ENCODE measurements at regions not wholly inside any gene's neighbourhood (a gene's known extent, or its start where the extent isn't known, plus 50 kb on each side); places are given as distances from the start of the nearest gene placed in this dataset.

DNA sequence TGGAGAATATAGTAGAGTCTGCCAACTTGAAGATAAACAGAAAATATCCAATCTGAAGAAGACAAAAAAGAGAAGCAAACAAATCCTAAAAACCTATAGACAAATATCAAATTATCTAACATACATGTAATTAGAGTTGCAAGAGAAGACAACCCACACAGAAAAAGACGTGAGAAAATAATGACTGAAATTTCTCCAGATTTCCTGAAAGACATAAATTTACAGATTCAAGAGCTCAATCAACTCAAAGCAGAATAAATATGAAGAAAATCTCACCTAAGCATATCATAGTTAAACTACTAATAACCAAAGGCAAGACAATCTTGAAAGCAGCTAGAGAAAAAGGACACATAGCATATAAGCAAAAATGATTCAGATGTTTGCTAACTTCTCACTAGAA lies 261.2 kb upstream of the NFIA start:
- Histone ChIP-seq H3K27ac (ENCODE audit: low read depth, low read length) (no peak overlapping the region), H3K4me3 (ENCODE audit: low read length) (no peak overlapping the region), H3K9me3 (ENCODE audit: control insufficient read depth in 2 of 3, low read length in 3 of 3) (no peaks in the 10 kb centered on the region), H3K36me3 (ENCODE audit: control insufficient read depth in 2 of 3, insufficient read depth in 3 of 3, low read length in 3 of 3) (no peaks in the 10 kb centered on the region), H3K27me3 (ENCODE audit: control insufficient read depth in 2 of 2, insufficient read depth in 2 of 2, low read length in 2 of 2) (no peaks in the 10 kb centered on the region), H3K4me1 (ENCODE audit: control insufficient read depth in 2 of 2, insufficient read depth in 2 of 2, low read length in 2 of 2) (no peaks in the 10 kb centered on the region)
- intact Hi-C loops (cut with micrococcal nuclease), result no loop called here
- Mint-ChIP-seq H3K4me1 (no peaks in the 10 kb centered on the region), H3K4me3 (no peak overlapping the region), H3K27me3 (peaks cover 0 to 23% (median 4%) of the 10 kb centered on the region in 5 donors), H3K27ac (no peak overlapping the region), H3K36me3 (no peaks in the 10 kb centered on the region), H3K9me3 (peaks cover 0 to 1% (median 0%) of the 10 kb centered on the region in 11 donors)
- POLR2A ChIA-PET, result no interaction called here
- ATAC-seq, result no peak
- CTCF ChIA-PET, result no interaction called here
- DNase-seq, result no peak

DNA sequence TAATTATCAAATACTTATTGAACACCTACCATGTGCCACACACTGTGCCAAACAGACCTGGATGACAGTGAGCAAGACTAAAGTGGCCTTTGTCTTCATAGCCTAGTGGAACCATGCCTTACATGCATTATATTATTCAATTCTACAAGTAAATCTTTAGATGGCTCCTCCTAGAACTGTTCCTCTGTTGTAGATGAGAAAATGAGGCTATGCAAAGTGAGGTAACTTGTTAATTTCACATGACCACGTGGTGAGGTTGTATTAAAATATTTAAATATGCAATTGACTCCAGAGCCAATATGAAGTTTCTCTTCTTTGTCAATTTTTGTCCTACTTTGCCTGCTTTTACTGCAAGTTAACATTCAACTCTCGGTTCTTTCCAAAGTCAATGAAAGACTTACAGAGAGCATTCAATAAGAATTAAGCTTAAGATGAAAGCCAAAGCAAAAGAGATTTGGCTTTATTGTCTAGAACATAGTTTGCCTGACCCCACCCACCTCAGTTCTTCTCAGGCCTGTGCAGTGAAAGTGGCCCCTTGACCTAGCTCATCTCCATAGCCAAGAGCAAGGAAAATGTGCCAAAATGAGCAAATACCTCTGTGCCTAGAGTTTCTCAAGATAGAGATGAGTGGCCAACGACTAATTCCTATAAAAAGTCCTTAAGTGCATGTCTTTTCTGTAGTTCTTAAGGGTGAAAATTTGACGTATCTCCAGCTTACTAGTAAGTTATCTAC lies 263.2 kb upstream of the NFIA start:
- no peak overlapping the region for H3K27ac Mint-ChIP-seq
- H3K9me3 Mint-ChIP-seq, result no peaks in the 10 kb centered on the region
- Histone ChIP-seq H3K27ac (ENCODE audit: low read depth, low read length) (no peak overlapping the region), H3K36me3 (ENCODE audit: control insufficient read depth in 2 of 3, insufficient read depth in 3 of 3, low read length in 3 of 3) (no peaks in the 10 kb centered on the region), H3K27me3 (ENCODE audit: control insufficient read depth in 2 of 2, insufficient read depth in 2 of 2, low read length in 2 of 2) (no peaks in the 10 kb centered on the region), H3K4me1 (ENCODE audit: control insufficient read depth in 2 of 2, insufficient read depth in 2 of 2, low read length in 2 of 2) (no peaks in the 10 kb centered on the region), H3K4me3 (ENCODE audit: low read length) (no peak overlapping the region), H3K9me3 (ENCODE audit: control insufficient read depth in 2 of 3, low read length in 3 of 3) (no peaks in the 10 kb centered on the region)
- no peak for DNase-seq
- H3K36me3 Mint-ChIP-seq, result no peaks in the 10 kb centered on the region
- CTCF ChIA-PET, result no interaction called here
- POLR2A ChIA-PET, result no interaction called here
- H3K4me1 Mint-ChIP-seq, result no peaks in the 10 kb centered on the region
- no peak for ATAC-seq
- H3K27me3 Mint-ChIP-seq, result peaks cover 0 to 23% (median 4%) of the 10 kb centered on the region in 5 donors
- H3K4me3 Mint-ChIP-seq, result no peak overlapping the region
- intact Hi-C loops (cut with micrococcal nuclease), result no loop called here

DNA sequence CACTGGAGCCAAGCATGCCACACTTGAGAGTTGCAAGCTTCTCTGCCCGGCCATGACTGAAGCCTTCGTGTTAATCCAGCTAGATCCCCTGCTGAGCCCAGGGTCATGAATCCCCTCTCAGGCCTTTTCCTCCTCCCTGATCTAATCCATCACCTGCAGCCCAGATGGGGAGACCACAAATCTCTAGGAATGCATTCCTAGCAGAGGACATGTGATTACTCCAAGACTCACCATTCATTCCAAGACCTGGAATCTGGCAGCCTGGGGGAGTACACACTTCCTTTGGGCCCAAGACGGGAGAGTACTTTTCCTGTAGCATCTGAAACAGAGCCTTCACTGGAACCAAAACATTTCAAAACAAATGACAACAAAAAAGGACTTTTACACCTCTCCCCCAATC lies 269.3 kb upstream of the NFIA start:
- Histone ChIP-seq H3K27me3 (ENCODE audit: control insufficient read depth in 2 of 2, insufficient read depth in 2 of 2, low read length in 2 of 2) (no peaks in the 10 kb centered on the region), H3K36me3 (ENCODE audit: control insufficient read depth in 2 of 3, insufficient read depth in 3 of 3, low read length in 3 of 3) (no peaks in the 10 kb centered on the region), H3K4me3 (ENCODE audit: low read length) (no peak overlapping the region), H3K4me1 (ENCODE audit: control insufficient read depth in 2 of 2, insufficient read depth in 2 of 2, low read length in 2 of 2) (no peaks in the 10 kb centered on the region), H3K27ac (ENCODE audit: low read depth, low read length) (no peak overlapping the region), H3K9me3 (ENCODE audit: control insufficient read depth in 2 of 3, low read length in 3 of 3) (no peaks in the 10 kb centered on the region)
- DNase-seq, result no peak
- intact Hi-C loops (cut with micrococcal nuclease), result no loop called here
- peaks cover 0 to 2% (median 0%) of the 10 kb centered on the region in 11 donors for H3K9me3 Mint-ChIP-seq
- no peaks in the 10 kb centered on the region for H3K36me3 Mint-ChIP-seq
- ChIA-PET POLR2A (no interaction called here), CTCF (no interaction called here)
- ATAC-seq, result no peak
- H3K27ac Mint-ChIP-seq, result no peak overlapping the region
- H3K27me3 Mint-ChIP-seq, result peaks cover 0 to 8% (median 0%) of the 10 kb centered on the region in 5 donors
- H3K4me1 Mint-ChIP-seq, result no peaks in the 10 kb centered on the region
- H3K4me3 Mint-ChIP-seq, result no peak overlapping the region

DNA sequence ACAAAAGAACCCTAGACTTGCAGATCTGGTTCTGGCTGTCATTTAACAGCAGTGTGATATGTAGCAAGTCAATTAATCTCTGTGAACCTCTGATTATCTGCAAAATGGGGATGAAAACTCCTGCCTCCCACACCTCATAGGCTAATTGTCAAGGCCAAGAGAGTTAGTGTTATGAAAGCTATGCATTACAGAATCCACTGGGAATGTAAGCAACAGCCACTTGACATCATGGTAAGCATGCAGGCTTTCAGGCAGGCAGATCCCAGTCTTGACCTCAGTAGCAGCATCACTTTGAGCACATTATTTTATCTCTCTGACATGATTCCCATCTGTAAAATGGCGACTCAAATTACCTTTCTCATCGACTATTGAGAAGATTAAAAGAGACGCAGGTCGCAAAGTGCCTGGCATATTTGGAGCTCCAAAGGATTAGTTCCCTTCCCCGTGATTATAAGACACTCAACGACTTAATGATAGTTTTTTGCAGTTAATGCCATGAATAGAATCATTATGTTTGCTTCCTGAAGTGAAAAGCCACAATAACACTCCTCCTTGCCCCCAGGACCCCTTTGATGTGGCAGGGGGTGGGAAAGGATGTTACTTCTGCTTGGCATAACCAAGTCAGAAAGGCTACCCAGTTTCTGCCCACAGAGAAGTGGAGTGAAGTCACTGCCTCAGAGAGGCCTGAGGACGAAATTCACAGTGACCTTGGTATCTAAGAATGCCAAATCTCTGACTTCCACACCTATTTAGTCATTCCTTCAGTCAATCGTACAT lies 273.0 kb upstream of the NFIA start:
- Histone ChIP-seq H3K27me3 (ENCODE audit: control insufficient read depth in 2 of 2, insufficient read depth in 2 of 2, low read length in 2 of 2) (no peaks in the 10 kb centered on the region), H3K27ac (ENCODE audit: low read depth, low read length) (no peak overlapping the region), H3K9me3 (ENCODE audit: control insufficient read depth in 2 of 3, low read length in 3 of 3) (peaks cover 0 to 5% (median 0%) of the 10 kb centered on the region in 3 experiments), H3K36me3 (ENCODE audit: control insufficient read depth in 2 of 3, insufficient read depth in 3 of 3, low read length in 3 of 3) (no peaks in the 10 kb centered on the region), H3K4me1 (ENCODE audit: control insufficient read depth in 2 of 2, insufficient read depth in 2 of 2, low read length in 2 of 2) (no peaks in the 10 kb centered on the region), H3K4me3 (ENCODE audit: low read length) (no peak overlapping the region)
- DNase-seq (no peak), ATAC-seq (no peak)
- Mint-ChIP-seq H3K4me1 (no peaks in the 10 kb centered on the region), H3K36me3 (peaks cover 0 to 4% (median 0%) of the 10 kb centered on the region in 5 donors), H3K27ac (no peak overlapping the region), H3K4me3 (no peak overlapping the region), H3K27me3 (peaks cover 0 to 5% (median 0%) of the 10 kb centered on the region in 5 donors), H3K9me3 (peaks cover 0 to 30% (median 12%) of the 10 kb centered on the region in 11 donors)
- ChIA-PET CTCF (no interaction called here), POLR2A (no interaction called here)
- intact Hi-C loops (cut with micrococcal nuclease), result no loop called here

DNA sequence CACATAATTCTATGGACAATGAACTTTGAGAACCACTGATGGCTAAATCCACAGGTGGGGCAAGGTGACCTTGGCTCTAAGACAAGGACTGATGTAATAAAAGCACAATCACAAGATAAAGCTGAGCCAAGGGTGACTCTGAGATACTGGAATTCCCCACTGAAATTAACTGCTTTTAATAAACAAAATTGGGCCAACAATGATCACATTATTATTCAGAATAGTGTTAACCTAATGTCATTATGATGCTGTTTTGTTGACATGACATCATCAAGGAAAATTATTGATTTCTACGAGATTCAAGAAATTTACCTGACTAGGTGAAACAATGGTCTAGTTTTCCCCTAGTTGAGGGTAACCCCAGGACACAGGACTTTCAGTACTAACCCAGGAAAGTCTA lies 273.7 kb upstream of the NFIA start:
- Mint-ChIP-seq H3K27ac (no peak overlapping the region), H3K4me1 (no peaks in the 10 kb centered on the region), H3K27me3 (peaks cover 0 to 5% (median 0%) of the 10 kb centered on the region in 5 donors), H3K9me3 (peaks cover 0 to 31% (median 12%) of the 10 kb centered on the region in 11 donors), H3K4me3 (no peak overlapping the region), H3K36me3 (peaks cover 0 to 4% (median 0%) of the 10 kb centered on the region in 5 donors)
- intact Hi-C loops (cut with micrococcal nuclease), result no loop called here
- no peaks in the 10 kb centered on the region for H3K4me1 ChIP-seq (ENCODE audit: control insufficient read depth in 2 of 2, insufficient read depth in 2 of 2, low read length in 2 of 2)
- H3K27me3 ChIP-seq (ENCODE audit: control insufficient read depth in 2 of 2, insufficient read depth in 2 of 2, low read length in 2 of 2), result no peaks in the 10 kb centered on the region
- POLR2A ChIA-PET, result no interaction called here
- H3K27ac ChIP-seq (ENCODE audit: low read depth, low read length), result no peak overlapping the region
- CTCF ChIA-PET, result no interaction called here
- peaks cover 0 to 5% (median 0%) of the 10 kb centered on the region in 3 experiments for H3K9me3 ChIP-seq (ENCODE audit: control insufficient read depth in 2 of 3, low read length in 3 of 3)
- H3K36me3 ChIP-seq (ENCODE audit: control insufficient read depth in 2 of 3, insufficient read depth in 3 of 3, low read length in 3 of 3), result no peaks in the 10 kb centered on the region
- H3K4me3 ChIP-seq (ENCODE audit: low read length), result no peak overlapping the region
- ATAC-seq (no peak), DNase-seq (no peak)

DNA sequence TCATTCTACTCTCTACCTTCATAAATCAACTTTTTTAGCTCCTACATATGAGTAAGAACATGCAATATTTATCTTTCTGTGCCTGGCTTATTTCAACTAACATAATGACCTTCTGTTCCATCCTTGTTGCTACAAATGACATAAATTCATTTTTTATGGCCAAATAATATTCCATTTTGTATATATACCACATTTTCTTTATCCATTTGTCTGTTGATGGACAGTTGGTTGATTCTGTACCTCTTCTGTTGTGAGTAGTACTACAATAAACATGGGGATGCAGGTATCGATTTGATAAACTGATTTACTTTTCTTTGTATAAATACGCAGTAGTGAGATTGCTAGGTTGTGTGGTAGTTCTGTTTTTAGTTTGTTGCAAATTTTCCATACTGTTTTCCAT lies 279.5 kb upstream of the NFIA start:
- DNase-seq (no peak), ATAC-seq (no peak)
- Histone ChIP-seq H3K4me3 (ENCODE audit: low read length) (no peak overlapping the region), H3K9me3 (ENCODE audit: control insufficient read depth in 2 of 3, low read length in 3 of 3) (peaks cover 0 to 5% (median 0%) of the 10 kb centered on the region in 3 experiments), H3K4me1 (ENCODE audit: control insufficient read depth in 2 of 2, insufficient read depth in 2 of 2, low read length in 2 of 2) (no peaks in the 10 kb centered on the region), H3K36me3 (ENCODE audit: control insufficient read depth in 2 of 3, insufficient read depth in 3 of 3, low read length in 3 of 3) (no peaks in the 10 kb centered on the region), H3K27ac (ENCODE audit: low read depth, low read length) (no peak overlapping the region), H3K27me3 (ENCODE audit: control insufficient read depth in 2 of 2, insufficient read depth in 2 of 2, low read length in 2 of 2) (no peaks in the 10 kb centered on the region)
- H3K27me3 Mint-ChIP-seq, result peaks cover 0 to 6% (median 0%) of the 10 kb centered on the region in 5 donors
- H3K9me3 Mint-ChIP-seq, result peaks cover 0 to 38% (median 10%) of the 10 kb centered on the region in 11 donors
- ChIA-PET POLR2A (no interaction called here), CTCF (no interaction called here)
- peaks cover 0 to 4% (median 0%) of the 10 kb centered on the region in 5 donors for H3K36me3 Mint-ChIP-seq
- no peaks in the 10 kb centered on the region for H3K4me1 Mint-ChIP-seq
- no peak overlapping the region for H3K27ac Mint-ChIP-seq
- intact Hi-C loops (cut with micrococcal nuclease), result no loop called here
- no peak overlapping the region for H3K4me3 Mint-ChIP-seq

DNA sequence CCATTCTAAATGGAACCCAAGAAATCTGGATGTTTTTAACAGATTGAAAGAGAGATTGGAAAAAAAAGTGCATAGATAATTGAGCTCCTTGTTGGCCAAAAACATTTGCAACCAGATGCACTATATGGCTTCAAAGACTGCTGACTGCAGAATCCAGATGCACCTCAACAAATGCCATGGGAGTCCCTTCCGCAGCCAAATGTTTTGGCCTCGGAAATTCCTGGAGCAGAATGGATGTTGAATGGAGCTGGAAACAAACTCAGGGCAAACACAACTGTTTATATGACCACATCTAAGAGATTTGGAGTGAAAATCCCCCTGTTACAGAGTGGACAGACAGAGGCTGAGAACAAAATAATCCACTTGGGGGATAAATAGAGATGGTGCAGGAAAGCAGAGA lies 285.0 kb upstream of the NFIA start:
- no peaks in the 10 kb centered on the region for H3K36me3 ChIP-seq (ENCODE audit: control insufficient read depth in 2 of 3, insufficient read depth in 3 of 3, low read length in 3 of 3)
- ATAC-seq, result no peak
- no peak for DNase-seq
- no peak overlapping the region for H3K27ac Mint-ChIP-seq
- H3K27ac ChIP-seq (ENCODE audit: low read depth, low read length), result no peak overlapping the region
- H3K4me1 ChIP-seq (ENCODE audit: control insufficient read depth in 2 of 2, insufficient read depth in 2 of 2, low read length in 2 of 2), result no peaks in the 10 kb centered on the region
- H3K36me3 Mint-ChIP-seq, result no peaks in the 10 kb centered on the region
- no peaks in the 10 kb centered on the region for H3K9me3 ChIP-seq (ENCODE audit: control insufficient read depth in 2 of 3, low read length in 3 of 3)
- CTCF ChIA-PET, result no interaction called here
- no peaks in the 10 kb centered on the region for H3K4me1 Mint-ChIP-seq
- H3K4me3 Mint-ChIP-seq, result no peak overlapping the region
- H3K27me3 Mint-ChIP-seq, result peaks cover 0 to 12% (median 3%) of the 10 kb centered on the region in 5 donors
- intact Hi-C loops (cut with micrococcal nuclease), result no loop called here
- no peaks in the 10 kb centered on the region for H3K27me3 ChIP-seq (ENCODE audit: control insufficient read depth in 2 of 2, insufficient read depth in 2 of 2, low read length in 2 of 2)
- peaks cover 0 to 6% (median 1%) of the 10 kb centered on the region in 11 donors for H3K9me3 Mint-ChIP-seq
- POLR2A ChIA-PET, result no interaction called here
- H3K4me3 ChIP-seq (ENCODE audit: low read length), result no peak overlapping the region
